Heart right ventricle (tissue), 16 donors: ENCODE measurements at regions not wholly inside any gene's neighbourhood (a gene's known extent, or its start where the extent isn't known, plus 50 kb on each side); places are given as distances from the start of the nearest gene placed in this dataset.
"Not testable (repeated sequence)": the region's sequence is repeated elsewhere in the genome, so short reads cannot be mapped to it uniquely, and the experiment has no call there.

ENCODE experiments used
- ATAC-seq, 8 donors: fragments of 200-7000 bp; cut with Tn5 transposase; one replicate each; pipeline ENCODE4 v1.9.1; 2020; ENCODE audit warnings: mild to moderate bottlenecking in 8 of 8, moderate library complexity in 8 of 8, moderate number of reproducible peaks in 1 of 8
- DNase-seq, 2 donors: peaks; one replicate each; pipeline ENCODE4 v3.0.0-alpha.2; 2020
- H3K27ac ChIP-seq, 10 donors: fragments of 200-600 bp; sonication (generic) in 2 of 10; one replicate each; pipeline versions ENCODE4 v1.5.0 to v1.8.0; 2020 to 2022; ENCODE audit warnings: mild to moderate bottlenecking in 3 of 10
- H3K27me3 ChIP-seq, 7 donors: fragments of 200-600 bp; one replicate each; pipeline ENCODE4 v1.8.0; 2021 to 2022; ENCODE audit warnings: mild to moderate bottlenecking in 2 of 7
- H3K36me3 ChIP-seq, 9 donors: fragments of 200-600 bp; sonication (generic) in 1 of 9; one replicate each; pipeline versions ENCODE4 v1.5.0 to v1.8.0; 2020 to 2022; ENCODE audit warnings: mild to moderate bottlenecking in 2 of 9
- H3K4me1 ChIP-seq, 9 donors: fragments of 200-600 bp; sonication (generic) in 1 of 9; one replicate each; pipeline versions ENCODE4 v1.5.0 to v1.8.0; 2020 to 2022; ENCODE audit warnings: mild to moderate bottlenecking in 4 of 9
- H3K4me3 ChIP-seq, 10 donors: fragments of 200-600 bp; sonication (generic) in 2 of 10; one replicate each; pipeline versions ENCODE4 v1.5.0 to v1.8.0; 2020 to 2022; ENCODE audit warnings: mild to moderate bottlenecking in 7 of 10, moderate library complexity in 2 of 10
- H3K9me3 ChIP-seq, 11 donors: fragments of 200-600 bp in 10 of 11; sonication (generic) in 2 of 11; one replicate each; pipeline versions ENCODE4 v1.5.0 to v1.8.0; 2013 to 2022; ENCODE audit warnings: mild to moderate bottlenecking in 2 of 11, control low read depth in 1 of 11, moderate library complexity in 1 of 11
- CTCF ChIP-seq, 9 donors: fragments of 200-600 bp; sonication (generic) in 2 of 9; IDR thresholded peaks; one replicate each; pipeline versions ENCODE4 v1.5.0 to v1.8.0; 2021 to 2022; ENCODE audit warnings: antibody characterized with exemption in 9 of 9, mild to moderate bottlenecking in 5 of 9, moderate library complexity in 1 of 9
- WGBS, 2 donors: extraction: QIAGEN DNeasy Blood & Tissue Kit; methylation state at CpG; one replicate each; pipeline ENCODE4 v1.1.7; 2013; ENCODE audit warnings: inconsistent platforms in 1 of 2; 5-methylcytosine and 5-hydroxymethylcytosine counted together
- intact Hi-C, 10 donors: fragments of 100-400 bp; cut with DNase I; formaldehyde crosslinking; loops; one replicate each; pipeline versions ENCODE4 v1.11.1 to v1.14.2; 2022
- donor health status: Arrhythmogenic right ventricular cardiomyopathy.
- donor health status: ischemic (EF 13 %, LVEDD 7.1; RV severe dilation, severe dysfunction).
- donor health status: healthy with polysubstance abuse.
- donor health status: DM: no; HTN: yes; CAD: no.
- donor health status: DM: no; HTN: no; CAD: no.
- donor health status: ischemic (EF 25% LVEDD 6.9; RV normal size, moderate dysfunction).
- donor health status: ischemic (EF 25% LVEDD 5.7; RV mildly dilated, moderate dysfunction).
- donor health status: healthy.
- donor health status: DM: yes; HTN: yes; CAD: no.
- donor health status: Ischemic cardiomyopathy.
- donor health status: ischemic (EF 35%, LVEDD 5.7; RV mildly dilated, moderate dysfunction).
- donor health status: nonischemic (EF 11% LVEDD 7.7; RV severe dilation, severe dysfunction).
- donor health status: DM: yes; HTN: yes; CAD: no.
- donor health status: PGD.
- donor health status: ischemic (EF 29% LVEDD 5.4; RV normal size, mild dysfunction).
- donor health status: nonischemic (EF 23%, LVEDD 6.1; RV moderate dilation, normal function).

- H3K4me3 ChIP-seq = no peak overlapping the region
- H3K36me3 ChIP-seq = no peaks in the 10 kb centered on the region
- intact Hi-C loops = no loop called here
- H3K27me3 ChIP-seq = no peaks in the 10 kb centered on the region
- H3K9me3 ChIP-seq = peaks cover 0 to 47% (median 5%) of the 10 kb centered on the region in 11 donors
- 82 to 83% methylated on average over 2 of the region's 2 CpGs for WGBS, 2 donors
- H3K4me1 ChIP-seq = no peaks in the 10 kb centered on the region
- ATAC-seq = no peak
- H3K27ac ChIP-seq = no peak overlapping the region
- no peak for TF ChIP-seq CTCF (IDR thresholded peaks at IDR 0.05)
- DNase-seq = no peak
Observed at GRCh38 chr4:29770627-29771026, 949.5 kb upstream of the PCDH7 start.

DNA sequence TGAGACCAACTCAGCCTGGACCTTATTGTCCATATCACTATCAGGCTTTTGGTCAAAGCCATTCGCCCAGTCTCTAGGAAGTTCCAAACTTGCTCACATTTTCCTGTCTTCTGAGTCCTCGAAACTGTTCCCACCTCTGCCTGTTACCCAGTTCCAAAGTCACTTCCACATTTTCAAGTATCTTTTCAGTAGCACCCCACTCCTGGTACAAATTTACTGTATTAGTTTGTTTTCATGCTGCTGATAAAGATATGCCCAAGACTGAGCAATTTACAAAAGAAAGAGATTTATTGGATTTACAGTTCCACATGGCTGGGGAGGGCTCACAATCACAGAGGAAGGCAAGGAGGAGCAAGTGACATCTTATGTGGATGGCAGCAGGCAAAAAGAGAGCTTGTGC lies 932.0 kb upstream of the PCDH7 start:
- H3K27ac ChIP-seq, ATAC-seq, H3K27me3 ChIP-seq, DNase-seq, intact Hi-C loops, H3K36me3 ChIP-seq, H3K4me1 ChIP-seq, H3K4me3 ChIP-seq: not testable (repeated sequence)
- peaks cover 0 to 36% (median 9%) of the 10 kb centered on the region in 11 donors for H3K9me3 ChIP-seq
- WGBS, 2 donors = 62 to 72% methylated on average over 2 of the region's 2 CpGs

- H3K27ac ChIP-seq = no peak overlapping the region
- H3K4me1 ChIP-seq = no peaks in the 10 kb centered on the region
- 14 to 25% methylated on average over 2 of the region's 2 CpGs for WGBS, 2 donors
- no peaks in the 10 kb centered on the region for H3K36me3 ChIP-seq
- no peak for ATAC-seq
- H3K9me3 ChIP-seq = peaks cover 0 to 21% (median 0%) of the 10 kb centered on the region in 11 donors
- no peak for DNase-seq
- H3K27me3 ChIP-seq = no peaks in the 10 kb centered on the region
- intact Hi-C loops = no loop called here
- no peak for TF ChIP-seq CTCF (IDR thresholded peaks at IDR 0.05)
- no peak overlapping the region for H3K4me3 ChIP-seq
Observed at GRCh38 chr4:29805245-29805644, 914.9 kb upstream of the PCDH7 start.

GRCh38 chr4:29805916-29806480 lies 914.2 kb upstream of the PCDH7 start:
- DNase-seq (no peak), ATAC-seq (no peak)
- Histone ChIP-seq H3K9me3 (peaks cover 0 to 26% (median under 1%) of the 10 kb centered on the region in 11 donors), H3K27ac (no peak overlapping the region), H3K4me3 (no peak overlapping the region), H3K36me3 (no peaks in the 10 kb centered on the region), H3K4me1 (no peaks in the 10 kb centered on the region), H3K27me3 (no peaks in the 10 kb centered on the region)
- intact Hi-C loops = no loop called here
- 54 to 55% methylated on average over 3 of the region's 3 CpGs for WGBS, 2 donors
- TF ChIP-seq CTCF (IDR thresholded peaks at IDR 0.05) = no peak

DNA sequence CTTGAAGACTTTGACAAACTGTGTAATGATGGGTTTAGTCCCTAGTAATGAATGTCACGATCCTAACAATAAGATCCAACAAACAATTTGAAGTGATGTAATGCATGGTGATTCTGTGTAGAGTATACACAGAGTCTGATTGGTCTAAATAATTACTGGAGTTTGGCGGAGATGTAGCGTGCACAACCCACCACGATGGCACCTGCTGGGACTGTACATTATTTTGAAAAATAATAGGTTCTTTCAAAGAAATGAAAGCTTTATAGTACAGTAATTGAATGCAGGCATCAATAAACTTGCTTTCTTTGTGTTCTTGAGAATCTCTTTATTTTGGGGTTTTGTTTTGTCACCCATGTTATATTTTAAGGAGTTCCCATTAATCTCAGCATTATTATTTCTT lies 902.2 kb upstream of the PCDH7 start:
- H3K27ac ChIP-seq = no peak overlapping the region
- no peak overlapping the region for H3K4me3 ChIP-seq
- H3K9me3 ChIP-seq = peaks cover 0 to 20% (median 0%) of the 10 kb centered on the region in 11 donors
- H3K4me1 ChIP-seq = no peaks in the 10 kb centered on the region
- no peaks in the 10 kb centered on the region for H3K36me3 ChIP-seq
- no peaks in the 10 kb centered on the region for H3K27me3 ChIP-seq
- no peak for DNase-seq
- WGBS, 2 donors = 85 to 89% methylated on average over 4 of the region's 4 CpGs
- intact Hi-C loops = no loop called here
- TF ChIP-seq CTCF (IDR thresholded peaks at IDR 0.05) = no peak
- no peak for ATAC-seq
